ENCODE measurements at regions not wholly inside any gene's neighbourhood (a gene's known extent, or its start where the extent isn't known, plus 50 kb on each side); places are given as distances from the start of the nearest gene placed in this dataset.
A peak's percentile ranks its signal among the peaks of the same experiment; 100 is the strongest.
"Not testable (repeated sequence)": the region's sequence is repeated elsewhere in the genome, so short reads cannot be mapped to it uniquely, and the experiment has no call there.

GRCh38 chr22:44624689-44625420, 77.1 kb upstream of the PRR5 start:
- no peak for ATAC-seq (replicated peaks)
- H3K27ac Mint-ChIP-seq = peak overlapping the region in 1 of 2 donors; percentile 62

DNA sequence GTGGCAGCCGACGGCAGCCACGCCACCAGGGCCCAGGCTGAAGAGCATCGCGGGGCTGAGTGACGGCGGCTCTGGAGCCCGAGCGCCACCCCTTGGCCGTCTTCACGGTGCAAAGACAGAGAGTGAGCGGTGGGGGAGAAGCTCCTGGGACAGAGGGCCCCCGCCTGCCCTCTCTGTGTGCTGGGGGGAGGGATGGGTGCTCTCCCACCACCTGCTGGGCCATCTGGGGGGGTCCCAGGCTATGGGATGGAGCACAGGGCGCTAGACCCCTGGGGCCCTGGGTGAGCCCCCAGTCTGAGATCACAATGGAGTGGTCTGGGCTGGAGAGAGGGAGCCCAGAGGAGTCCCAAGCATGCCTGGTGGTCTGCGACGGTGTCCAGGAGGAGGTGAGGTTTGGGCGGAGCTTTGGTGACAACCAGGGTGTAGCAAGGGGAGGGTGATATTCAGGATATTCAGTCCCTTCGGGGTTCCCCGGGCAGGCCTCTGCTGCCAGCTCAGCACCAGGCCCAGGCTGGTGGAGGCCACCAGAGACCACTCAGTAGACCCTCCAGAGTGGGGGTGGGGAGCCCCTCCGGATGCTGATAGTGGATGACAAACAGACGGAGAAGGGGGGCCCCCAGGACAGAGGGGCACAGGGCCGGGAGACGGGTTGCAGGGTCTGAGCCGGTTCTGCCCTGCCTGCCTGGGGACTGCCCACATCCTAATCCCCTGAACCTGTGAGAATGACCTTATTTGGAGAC, 78.1 kb upstream of the PRR5 start:
- Mint-ChIP-seq H3K27me3 (no peaks in the 10 kb centered on the region), H3K9me3 (no peaks in the 10 kb centered on the region), H3K4me1 (ENCODE audit: low read depth in 2 of 2) (peaks cover 9 to 12% of the 10 kb centered on the region in 2 donors), H3K36me3 (ENCODE audit: insufficient read depth) (no peaks in the 10 kb centered on the region), H3K4me3 (no peak overlapping the region), H3K27ac (no peak overlapping the region)
- DNase-seq (no peak), ATAC-seq (replicated peaks) (no peak)

More at GRCh38 chr22:44624689-44625420, 77.1 kb upstream of the PRR5 start:
- Mint-ChIP-seq H3K4me1 (ENCODE audit: low read depth in 2 of 2) (peaks cover 9 to 12% of the 10 kb centered on the region in 2 donors), H3K4me3 (no peak overlapping the region), H3K9me3 (no peaks in the 10 kb centered on the region), H3K27me3 (no peaks in the 10 kb centered on the region), H3K36me3 (ENCODE audit: insufficient read depth) (no peaks in the 10 kb centered on the region)
- DNase-seq = no peak

DNA sequence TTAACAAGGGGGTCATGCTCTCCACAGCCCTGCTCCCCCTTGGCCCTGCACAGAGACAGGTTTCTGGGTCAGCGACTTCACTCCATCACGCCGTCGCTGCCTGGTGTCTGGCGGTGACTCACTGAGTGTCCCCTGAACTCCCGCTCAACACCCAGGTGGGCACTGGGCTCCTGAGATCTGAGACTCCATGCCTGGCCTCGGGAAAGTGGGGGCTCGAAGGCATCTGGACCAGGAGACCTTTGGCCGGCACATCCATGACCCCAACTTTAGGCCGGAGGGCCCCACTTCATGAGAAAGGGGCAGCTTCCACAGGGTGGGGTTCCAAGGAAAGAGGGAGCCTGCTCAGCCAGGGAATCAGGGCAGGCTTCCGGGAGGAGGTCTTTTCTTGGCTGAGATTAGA, 79.3 kb upstream of the PRR5 start:
- peak; percentile 3 for ATAC-seq (replicated peaks)

DNA sequence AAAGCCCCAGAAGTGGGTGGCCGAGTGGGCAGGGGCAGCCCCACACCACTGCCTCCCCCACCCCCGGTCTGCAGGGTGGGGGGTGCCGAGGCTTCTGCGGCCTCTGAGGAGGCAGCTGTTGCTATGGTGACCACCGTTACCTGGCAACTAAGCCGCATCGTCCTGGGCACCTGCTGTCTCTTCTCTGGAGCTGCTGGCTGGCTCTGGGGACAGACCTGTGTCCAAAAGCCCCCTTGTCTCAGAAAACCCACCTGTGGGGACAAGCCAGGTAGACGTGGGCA, 79.9 kb upstream of the PRR5 start:
- Mint-ChIP-seq H3K4me3 (no peak overlapping the region), H3K27me3 (no peaks in the 10 kb centered on the region), H3K27ac (no peak overlapping the region), H3K4me1 (ENCODE audit: low read depth in 2 of 2) (peaks cover 9 to 12% of the 10 kb centered on the region in 2 donors), H3K9me3 (no peaks in the 10 kb centered on the region), H3K36me3 (ENCODE audit: insufficient read depth) (no peaks in the 10 kb centered on the region)
- DNase-seq = peak; percentile 39 to 50 (median 41)
- peak; percentile 5 for ATAC-seq (replicated peaks)

More for the DNA sequence above, 79.3 kb upstream of the PRR5 start:
- no peaks in the 10 kb centered on the region for H3K9me3 Mint-ChIP-seq
- peaks cover 9 to 12% of the 10 kb centered on the region in 2 donors for H3K4me1 Mint-ChIP-seq (ENCODE audit: low read depth in 2 of 2)
- no peak overlapping the region for H3K27ac Mint-ChIP-seq
- H3K4me3 Mint-ChIP-seq = no peak overlapping the region
- H3K27me3 Mint-ChIP-seq = no peaks in the 10 kb centered on the region
- DNase-seq = no peak
- H3K36me3 Mint-ChIP-seq (ENCODE audit: insufficient read depth) = no peaks in the 10 kb centered on the region

DNA sequence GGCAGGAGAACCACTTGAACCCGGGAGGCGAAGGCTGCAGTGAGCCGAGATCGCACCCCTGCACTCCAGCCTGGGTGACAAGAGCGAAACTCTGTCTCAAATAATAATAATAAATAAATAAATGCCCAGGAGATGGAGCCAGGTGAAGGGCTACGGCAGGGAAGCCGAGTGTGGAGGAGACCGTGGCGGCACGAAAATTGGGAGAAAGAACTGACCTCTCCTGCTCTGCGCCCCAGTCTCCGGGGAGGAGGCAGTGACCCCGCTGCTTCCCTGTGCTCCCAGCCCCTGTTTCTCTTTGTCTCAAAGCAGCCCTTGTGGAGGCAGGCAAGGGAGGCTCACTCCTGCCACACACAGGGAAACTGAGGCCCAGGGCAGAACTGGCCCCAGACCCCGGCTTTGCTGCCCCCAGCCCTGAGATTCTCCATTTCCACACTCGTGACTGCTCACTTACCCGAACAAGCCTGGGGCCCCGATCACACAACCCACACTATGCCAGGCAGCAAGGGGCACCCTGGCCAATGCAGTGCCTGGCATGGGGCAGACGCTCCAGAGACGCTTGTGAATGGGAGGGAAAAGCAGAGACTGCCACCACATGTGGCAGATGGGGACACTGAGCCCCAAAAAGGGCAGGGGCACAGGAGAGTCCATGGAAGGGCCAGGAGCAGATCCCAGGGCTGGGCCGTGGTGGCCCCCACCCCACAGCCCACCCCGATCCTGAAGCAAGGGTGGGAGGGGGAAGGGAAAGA, 80.4 kb upstream of the PRR5 start:
- no peaks in the 10 kb centered on the region for H3K27me3 Mint-ChIP-seq
- ATAC-seq (replicated peaks) (no peak), DNase-seq (no peak)
- peaks cover 9 to 12% of the 10 kb centered on the region in 2 donors for H3K4me1 Mint-ChIP-seq (ENCODE audit: low read depth in 2 of 2)
- H3K9me3 Mint-ChIP-seq = no peaks in the 10 kb centered on the region
- H3K36me3 Mint-ChIP-seq (ENCODE audit: insufficient read depth) = no peaks in the 10 kb centered on the region
- H3K27ac Mint-ChIP-seq = no peak overlapping the region
- H3K4me3 Mint-ChIP-seq = no peak overlapping the region

GRCh38 chr22:44620841-44621257, 81.2 kb upstream of the PRR5 start:
- no peak for DNase-seq
- Mint-ChIP-seq H3K36me3 (ENCODE audit: insufficient read depth) (no peaks in the 10 kb centered on the region), H3K27ac (no peak overlapping the region), H3K27me3 (no peaks in the 10 kb centered on the region), H3K9me3 (no peaks in the 10 kb centered on the region), H3K4me3 (no peak overlapping the region), H3K4me1 (ENCODE audit: low read depth in 2 of 2) (peaks cover 6 to 7% of the 10 kb centered on the region in 2 donors)
- ATAC-seq (replicated peaks) = no peak

DNA sequence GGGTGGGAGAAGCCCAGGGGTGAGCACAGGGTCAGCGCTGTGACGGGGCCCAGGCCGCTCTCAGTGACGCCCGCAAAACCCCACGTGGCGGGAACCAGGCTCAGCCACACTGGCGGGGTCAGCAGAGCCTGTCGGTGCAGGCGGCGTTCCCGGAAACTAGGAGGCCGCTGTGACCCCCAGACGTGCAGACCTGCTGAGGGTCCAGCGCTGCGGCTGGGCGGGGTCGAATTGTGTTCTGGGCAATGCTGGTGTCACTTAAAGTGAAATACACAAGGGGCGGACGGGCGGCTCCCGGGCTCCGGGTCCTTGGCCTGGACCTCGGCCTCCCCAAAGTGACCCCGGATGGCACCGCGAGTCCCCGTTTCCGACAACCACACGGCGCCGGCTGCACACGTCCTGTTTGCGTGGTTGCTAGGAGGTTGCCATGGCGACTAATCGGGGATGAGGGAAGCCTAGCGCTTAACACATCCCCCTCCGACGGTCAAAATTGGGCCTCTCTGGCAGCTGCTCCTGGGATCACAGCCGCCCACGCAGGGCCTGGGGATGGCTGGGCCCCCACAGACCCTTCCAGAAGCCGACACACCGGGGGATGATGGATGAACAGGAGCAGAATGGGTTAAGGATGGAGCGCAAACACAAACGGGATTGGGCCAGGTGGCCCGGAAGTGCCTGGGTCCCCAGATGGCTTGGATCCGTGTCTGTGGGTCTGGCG, 81.7 kb upstream of the PRR5 start:
- DNase-seq (peak; percentile 87 to 91 (median 89)), ATAC-seq (replicated peaks) (peak; percentile 81)
- Mint-ChIP-seq H3K9me3 (no peaks in the 10 kb centered on the region), H3K27ac (no peak overlapping the region), H3K27me3 (no peaks in the 10 kb centered on the region), H3K36me3 (ENCODE audit: insufficient read depth) (no peaks in the 10 kb centered on the region), H3K4me3 (no peak overlapping the region), H3K4me1 (ENCODE audit: low read depth in 2 of 2) (peaks cover 6 to 7% of the 10 kb centered on the region in 2 donors)

GRCh38 chr22:44619560-44620128, 82.4 kb upstream of the PRR5 start:
- not testable (repeated sequence) for H3K36me3 Mint-ChIP-seq (ENCODE audit: insufficient read depth); H3K27ac Mint-ChIP-seq; DNase-seq; H3K9me3 Mint-ChIP-seq; ATAC-seq (replicated peaks); H3K27me3 Mint-ChIP-seq; H3K4me3 Mint-ChIP-seq; H3K4me1 Mint-ChIP-seq (ENCODE audit: low read depth in 2 of 2)

DNA sequence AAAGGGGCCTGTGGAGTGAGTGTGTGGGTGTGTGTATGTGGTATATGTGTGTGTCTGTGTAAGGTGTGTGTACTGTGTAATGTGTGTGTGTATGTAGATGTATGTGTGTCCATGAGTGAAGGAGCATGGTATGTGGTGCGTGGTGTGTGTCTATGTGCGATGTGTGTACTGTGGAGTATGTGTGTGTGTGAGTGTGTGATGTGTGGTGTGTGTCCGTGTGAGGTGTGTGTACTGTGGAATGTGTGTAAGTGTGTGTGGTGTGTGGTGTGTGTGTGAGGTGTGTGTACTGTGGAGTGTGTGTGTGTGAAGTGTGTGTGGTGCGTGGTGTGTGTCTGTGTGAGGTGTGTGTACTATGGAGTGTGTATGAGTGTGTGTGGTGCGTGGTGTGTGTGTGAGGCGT, 83.1 kb upstream of the PRR5 start:
- not testable (repeated sequence) for H3K4me1 Mint-ChIP-seq (ENCODE audit: low read depth in 2 of 2); H3K27me3 Mint-ChIP-seq; H3K4me3 Mint-ChIP-seq

GRCh38 chr22:44618400-44618799, 83.6 kb upstream of the PRR5 start:
- H3K27me3 Mint-ChIP-seq = no peaks in the 10 kb centered on the region
- peaks cover 3 to 7% of the 10 kb centered on the region in 2 donors for H3K4me1 Mint-ChIP-seq (ENCODE audit: low read depth in 2 of 2)
- no peak overlapping the region for H3K27ac Mint-ChIP-seq
- no peaks in the 10 kb centered on the region for H3K36me3 Mint-ChIP-seq (ENCODE audit: insufficient read depth)
- H3K4me3 Mint-ChIP-seq = no peak overlapping the region
- no peaks in the 10 kb centered on the region for H3K9me3 Mint-ChIP-seq
- no peak for ATAC-seq (replicated peaks)
- no peak for DNase-seq

More for the DNA sequence above, 83.1 kb upstream of the PRR5 start:
- H3K36me3 Mint-ChIP-seq (ENCODE audit: insufficient read depth); H3K27ac Mint-ChIP-seq; H3K9me3 Mint-ChIP-seq; DNase-seq; ATAC-seq (replicated peaks): not testable (repeated sequence)

DNA sequence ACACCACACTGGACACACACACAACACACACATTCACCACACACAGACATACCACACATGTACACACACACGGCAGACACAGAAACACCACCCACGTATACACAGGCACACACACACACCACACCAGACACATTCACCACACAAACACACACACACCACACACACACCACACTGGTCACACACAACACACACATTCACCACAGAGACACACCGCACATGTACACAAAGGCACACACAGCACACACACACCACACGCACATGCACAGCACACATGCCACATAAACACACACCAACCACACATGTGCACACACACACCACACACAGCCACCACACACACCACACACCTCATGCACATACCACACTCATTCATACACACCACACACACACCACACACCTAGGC, 84.2 kb upstream of the PRR5 start:
- Mint-ChIP-seq H3K36me3 (ENCODE audit: insufficient read depth) (no peaks in the 10 kb centered on the region), H3K4me3 (no peak overlapping the region), H3K4me1 (ENCODE audit: low read depth in 2 of 2) (peaks cover 3 to 7% of the 10 kb centered on the region in 2 donors), H3K9me3 (no peaks in the 10 kb centered on the region), H3K27me3 (no peaks in the 10 kb centered on the region), H3K27ac (no peak overlapping the region)
- ATAC-seq (replicated peaks) (no peak), DNase-seq (no peak)

DNA sequence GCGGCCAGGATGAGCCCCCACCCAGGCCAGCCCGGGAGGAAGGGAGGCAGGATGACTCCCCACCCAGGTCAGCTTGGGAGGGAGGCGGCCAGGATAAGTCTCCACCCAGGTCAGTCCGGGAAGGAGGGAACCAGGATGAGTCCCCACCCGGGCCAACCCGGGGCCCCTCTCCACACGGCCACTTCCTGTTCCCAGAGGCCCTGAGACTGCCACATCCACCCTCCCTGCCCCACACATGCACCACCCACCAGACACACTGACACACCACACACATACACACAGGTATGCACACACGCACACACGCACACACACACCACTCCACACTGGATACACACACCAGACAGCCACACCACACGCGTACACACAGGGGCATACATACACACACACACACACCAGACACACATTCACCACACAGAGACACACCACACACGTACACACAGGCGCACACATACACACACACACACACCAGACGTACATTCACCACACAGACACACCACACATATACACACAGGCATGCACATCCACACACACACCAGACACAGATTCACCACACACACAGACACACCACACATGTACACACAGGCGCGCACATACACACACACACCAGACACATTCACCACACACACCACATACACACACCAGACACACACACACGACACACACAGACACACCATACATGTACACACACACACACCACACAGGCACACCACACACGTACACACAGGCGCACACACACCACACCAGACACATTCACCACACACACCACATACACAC, 84.9 kb upstream of the PRR5 start:
- H3K4me1 Mint-ChIP-seq (ENCODE audit: low read depth in 2 of 2) = peaks cover 3 to 7% of the 10 kb centered on the region in 2 donors
- no peaks in the 10 kb centered on the region for H3K36me3 Mint-ChIP-seq (ENCODE audit: insufficient read depth)
- H3K4me3 Mint-ChIP-seq = no peak overlapping the region
- DNase-seq (no peak), ATAC-seq (replicated peaks) (no peak)
- H3K27ac Mint-ChIP-seq = no peak overlapping the region
- H3K9me3 Mint-ChIP-seq = no peaks in the 10 kb centered on the region
- no peaks in the 10 kb centered on the region for H3K27me3 Mint-ChIP-seq

Data from effector memory CD8-positive, alpha-beta T cell (primary cell).